Tibial nerve (tissue), 4 donors: ENCODE measurements at regions not wholly inside any gene's neighbourhood (a gene's known extent, or its start where the extent isn't known, plus 50 kb on each side); places are given as distances from the start of the nearest gene placed in this dataset.

ENCODE experiments used
- CTCF ChIP-seq, 5 experiments: fragments of 200-600 bp in 3 of 5; fragments of 450-650 bp in 2 of 5; sonication (generic) in 3 of 5; IDR thresholded peaks; one replicate each; pipeline ENCODE4 v1.5.1; 2016 to 2019; ENCODE audit warnings: antibody characterized with exemption in 5 of 5, mild to moderate bottlenecking in 3 of 5, moderate library complexity in 2 of 5
- EP300 ChIP-seq, 2 donors: sonication (generic); formaldehyde crosslinking; IDR thresholded peaks; one replicate each; pipeline ENCODE4 v1.6.1; 2017; ENCODE audit warnings: antibody characterized with exemption in 2 of 2, mild to moderate bottlenecking in 1 of 2
- POLR2A ChIP-seq, 2 donors: fragments of 450-650 bp; IDR thresholded peaks; one replicate each; pipeline ENCODE4 v1.6.1; 2017; ENCODE audit warnings: antibody characterized with exemption in 2 of 2, mild to moderate bottlenecking in 2 of 2, moderate library complexity in 2 of 2

GRCh38 chr18:45542043-45542442 lies 73.2 kb upstream of the SLC14A2 start:
- TF ChIP-seq CTCF (IDR thresholded peaks at IDR 0.05) (no peak), POLR2A (IDR thresholded peaks at IDR 0.05) (no peak), EP300 (IDR thresholded peaks at IDR 0.05) (no peak)
